ENCODE measurements at regions not wholly inside any gene's neighbourhood (a gene's known extent, or its start where the extent isn't known, plus 50 kb on each side); places are given as distances from the start of the nearest gene placed in this dataset.
"Not testable (repeated sequence)": the region's sequence is repeated elsewhere in the genome, so short reads cannot be mapped to it uniquely, and the experiment has no call there.

GRCh38 chr4:45460157-45460556, 663.7 kb downstream of the GABRG1 start:
- DNase-seq; H3K27ac ChIP-seq (ENCODE audit: low read length); H3K4me3 ChIP-seq (ENCODE audit: low read length); H3K27me3 ChIP-seq (ENCODE audit: control insufficient read depth, insufficient read depth, low read length); H3K9me3 ChIP-seq (replicated peaks; ENCODE audit: control insufficient read depth, low read depth, low read length); H3K4me1 ChIP-seq (ENCODE audit: control insufficient read depth, insufficient read depth, low read length); H3K36me3 ChIP-seq (ENCODE audit: control insufficient read depth, insufficient read depth, low read length): not testable (repeated sequence)
- 81% methylated on average over 3 of the region's 4 CpGs for WGBS (ENCODE audit: insufficient coverage)

GRCh38 chr4:45455217-45455616, 668.6 kb downstream of the GABRG1 start:
- H3K27ac ChIP-seq (ENCODE audit: low read length): no peak overlapping the region
- H3K4me3 ChIP-seq (ENCODE audit: low read length): no peak overlapping the region
- no peaks in the 10 kb centered on the region for H3K4me1 ChIP-seq (ENCODE audit: control insufficient read depth, insufficient read depth, low read length)
- no peaks in the 10 kb centered on the region for H3K9me3 ChIP-seq (replicated peaks; ENCODE audit: control insufficient read depth, low read depth, low read length)
- H3K36me3 ChIP-seq (ENCODE audit: control insufficient read depth, insufficient read depth, low read length): no peaks in the 10 kb centered on the region
- no CpG with 5 or more reads among the region's 2 CpGs for WGBS (ENCODE audit: insufficient coverage)
- no peaks in the 10 kb centered on the region for H3K27me3 ChIP-seq (ENCODE audit: control insufficient read depth, insufficient read depth, low read length)
- DNase-seq: no peak

DNA sequence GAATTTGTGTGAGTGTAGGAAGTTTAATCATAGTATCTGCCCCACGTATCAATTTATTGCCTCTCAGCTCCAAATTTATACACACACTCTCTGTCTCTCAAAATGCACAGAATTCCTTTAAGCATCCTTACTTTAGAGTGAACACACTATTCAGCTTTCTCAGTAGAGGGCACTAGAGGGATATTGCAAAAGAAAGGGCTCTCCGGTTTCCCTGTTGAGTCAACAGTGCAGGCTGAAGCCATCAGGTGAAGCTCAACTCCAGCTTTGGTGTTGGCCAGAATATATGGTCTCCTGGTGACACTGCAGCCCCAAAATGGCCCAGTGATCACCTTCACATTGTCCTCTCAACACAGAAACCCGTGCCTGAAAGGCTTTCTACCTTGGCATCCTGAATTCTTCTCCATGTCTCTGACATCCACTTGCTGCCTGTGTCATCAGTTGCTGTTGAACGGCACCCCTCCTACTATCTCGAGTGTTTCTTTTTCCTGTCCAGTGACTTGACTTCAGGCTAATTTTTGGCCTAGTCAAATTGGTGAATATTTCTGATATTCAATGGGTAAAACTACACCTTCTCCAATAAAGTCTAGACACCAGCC, 670.5 kb downstream of the GABRG1 start:
- no peaks in the 10 kb centered on the region for H3K27me3 ChIP-seq (ENCODE audit: control insufficient read depth, insufficient read depth, low read length)
- no peaks in the 10 kb centered on the region for H3K4me1 ChIP-seq (ENCODE audit: control insufficient read depth, insufficient read depth, low read length)
- H3K36me3 ChIP-seq (ENCODE audit: control insufficient read depth, insufficient read depth, low read length): no peaks in the 10 kb centered on the region
- no peaks in the 10 kb centered on the region for H3K9me3 ChIP-seq (replicated peaks; ENCODE audit: control insufficient read depth, low read depth, low read length)
- no peak overlapping the region for H3K27ac ChIP-seq (ENCODE audit: low read length)
- peak; percentile 44 for DNase-seq
- 29% methylated on average over 1 of the region's 5 CpGs for WGBS (ENCODE audit: insufficient coverage)
- no peak overlapping the region for H3K4me3 ChIP-seq (ENCODE audit: low read length)

GRCh38 chr4:45442466-45442865, 681.4 kb downstream of the GABRG1 start:
- DNase-seq: peak; percentile 4
- Histone ChIP-seq H3K27me3 (ENCODE audit: control insufficient read depth, insufficient read depth, low read length) (no peaks in the 10 kb centered on the region), H3K36me3 (ENCODE audit: control insufficient read depth, insufficient read depth, low read length) (no peaks in the 10 kb centered on the region), H3K4me3 (ENCODE audit: low read length) (no peak overlapping the region), H3K9me3 (replicated peaks; ENCODE audit: control insufficient read depth, low read depth, low read length) (no peaks in the 10 kb centered on the region), H3K27ac (ENCODE audit: low read length) (no peak overlapping the region), H3K4me1 (ENCODE audit: control insufficient read depth, insufficient read depth, low read length) (no peaks in the 10 kb centered on the region)
- no CpG with 5 or more reads among the region's 1 CpG for WGBS (ENCODE audit: insufficient coverage)

- H3K27me3 ChIP-seq (ENCODE audit: control insufficient read depth, insufficient read depth, low read length): no peaks in the 10 kb centered on the region
- no peaks in the 10 kb centered on the region for H3K4me1 ChIP-seq (ENCODE audit: control insufficient read depth, insufficient read depth, low read length)
- WGBS (ENCODE audit: insufficient coverage): no CpG with 5 or more reads among the region's 2 CpGs
- H3K9me3 ChIP-seq (replicated peaks; ENCODE audit: control insufficient read depth, low read depth, low read length): no peaks in the 10 kb centered on the region
- peak; percentile 20 for DNase-seq
- H3K4me3 ChIP-seq (ENCODE audit: low read length): no peak overlapping the region
- no peaks in the 10 kb centered on the region for H3K36me3 ChIP-seq (ENCODE audit: control insufficient read depth, insufficient read depth, low read length)
- H3K27ac ChIP-seq (ENCODE audit: low read length): no peak overlapping the region
Measured at GRCh38 chr4:45438047-45438446, 685.8 kb downstream of the GABRG1 start.

DNA sequence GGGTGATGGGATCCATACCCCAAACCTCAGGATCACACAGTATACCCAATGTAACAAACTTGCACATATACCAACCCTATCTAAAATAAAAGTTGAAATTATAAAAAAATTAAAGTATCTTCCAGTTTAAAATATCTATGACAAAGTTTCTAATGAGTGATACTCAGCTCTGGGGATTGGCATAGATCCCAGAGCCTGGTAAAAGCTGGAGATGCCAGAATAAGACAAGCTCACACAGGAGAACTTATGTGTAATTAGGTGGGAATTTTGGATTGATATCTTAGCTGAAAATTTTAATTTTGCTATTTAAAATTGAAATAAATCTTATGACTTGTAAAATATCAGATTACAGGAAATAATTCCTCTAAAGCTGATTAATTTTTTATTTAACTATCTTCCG, 686.5 kb downstream of the GABRG1 start:
- no peak for DNase-seq
- H3K4me1 ChIP-seq (ENCODE audit: control insufficient read depth, insufficient read depth, low read length): no peaks in the 10 kb centered on the region
- no peak overlapping the region for H3K4me3 ChIP-seq (ENCODE audit: low read length)
- H3K36me3 ChIP-seq (ENCODE audit: control insufficient read depth, insufficient read depth, low read length): no peaks in the 10 kb centered on the region
- no peaks in the 10 kb centered on the region for H3K9me3 ChIP-seq (replicated peaks; ENCODE audit: control insufficient read depth, low read depth, low read length)
- H3K27ac ChIP-seq (ENCODE audit: low read length): no peak overlapping the region
- no CpG with 5 or more reads among the region's 1 CpG for WGBS (ENCODE audit: insufficient coverage)
- H3K27me3 ChIP-seq (ENCODE audit: control insufficient read depth, insufficient read depth, low read length): no peaks in the 10 kb centered on the region

- H3K9me3 ChIP-seq (replicated peaks; ENCODE audit: control insufficient read depth, low read depth, low read length): no peaks in the 10 kb centered on the region
- H3K27ac ChIP-seq (ENCODE audit: low read length): no peak overlapping the region
- no peaks in the 10 kb centered on the region for H3K36me3 ChIP-seq (ENCODE audit: control insufficient read depth, insufficient read depth, low read length)
- no CpG with 5 or more reads among the region's 1 CpG for WGBS (ENCODE audit: insufficient coverage)
- H3K27me3 ChIP-seq (ENCODE audit: control insufficient read depth, insufficient read depth, low read length): no peaks in the 10 kb centered on the region
- H3K4me3 ChIP-seq (ENCODE audit: low read length): no peak overlapping the region
- H3K4me1 ChIP-seq (ENCODE audit: control insufficient read depth, insufficient read depth, low read length): peaks cover 5% of the 10 kb centered on the region
- peak; percentile 3 for DNase-seq
Measured at GRCh38 chr4:45425135-45425534, 698.7 kb downstream of the GABRG1 start.

DNA sequence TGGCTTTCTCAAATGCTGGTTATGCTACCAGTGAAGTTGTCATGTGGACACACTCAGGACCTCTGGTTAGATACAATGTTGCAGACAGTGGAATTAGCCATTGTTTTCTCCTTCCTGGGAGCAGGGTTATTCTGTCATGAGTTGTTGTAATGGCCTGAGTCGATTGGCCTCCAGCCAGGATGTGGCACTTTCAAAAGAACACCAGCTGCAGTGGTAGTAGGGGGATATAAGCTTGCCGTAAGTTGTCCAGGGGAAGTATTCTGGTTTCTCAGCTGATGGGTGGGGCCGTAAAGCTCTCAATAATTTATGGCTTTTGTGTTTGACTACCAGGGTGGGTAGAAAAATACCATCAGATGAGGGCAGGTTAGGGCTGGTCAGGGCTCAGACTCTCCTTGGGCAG, 697.5 kb upstream of the GNPDA2 start:
- Histone ChIP-seq H3K27ac (ENCODE audit: low read length) (no peak overlapping the region), H3K27me3 (ENCODE audit: control insufficient read depth, insufficient read depth, low read length) (no peaks in the 10 kb centered on the region), H3K4me1 (ENCODE audit: control insufficient read depth, insufficient read depth, low read length) (peaks cover 5% of the 10 kb centered on the region), H3K36me3 (ENCODE audit: control insufficient read depth, insufficient read depth, low read length) (no peaks in the 10 kb centered on the region), H3K9me3 (replicated peaks; ENCODE audit: control insufficient read depth, low read depth, low read length) (no peaks in the 10 kb centered on the region), H3K4me3 (ENCODE audit: low read length) (no peak overlapping the region)
- DNase-seq: peak; percentile 12
- WGBS (ENCODE audit: insufficient coverage): 81% methylated on average over 2 of the region's 3 CpGs

- not testable (repeated sequence) for H3K4me1 ChIP-seq (ENCODE audit: control insufficient read depth, insufficient read depth, low read length); H3K27ac ChIP-seq (ENCODE audit: low read length); H3K36me3 ChIP-seq (ENCODE audit: control insufficient read depth, insufficient read depth, low read length); H3K9me3 ChIP-seq (replicated peaks; ENCODE audit: control insufficient read depth, low read depth, low read length); DNase-seq; H3K27me3 ChIP-seq (ENCODE audit: control insufficient read depth, insufficient read depth, low read length); H3K4me3 ChIP-seq (ENCODE audit: low read length)
- WGBS (ENCODE audit: insufficient coverage): 96% methylated on average over 15 of the region's 21 CpGs
Measured at GRCh38 chr4:45420091-45420674, 693.8 kb upstream of the GNPDA2 start.

- DNase-seq: peak; percentile 59
- WGBS (ENCODE audit: insufficient coverage): 13% methylated on average over 2 of the region's 5 CpGs
Measured at GRCh38 chr4:45410701-45411210, 684.4 kb upstream of the GNPDA2 start.

More at GRCh38 chr4:45410701-45411210, 684.4 kb upstream of the GNPDA2 start:
- H3K4me3 ChIP-seq (ENCODE audit: low read length): no peak overlapping the region
- H3K9me3 ChIP-seq (replicated peaks; ENCODE audit: control insufficient read depth, low read depth, low read length): no peaks in the 10 kb centered on the region
- no peak overlapping the region for H3K27ac ChIP-seq (ENCODE audit: low read length)
- H3K27me3 ChIP-seq (ENCODE audit: control insufficient read depth, insufficient read depth, low read length): no peaks in the 10 kb centered on the region
- no peaks in the 10 kb centered on the region for H3K36me3 ChIP-seq (ENCODE audit: control insufficient read depth, insufficient read depth, low read length)
- no peaks in the 10 kb centered on the region for H3K4me1 ChIP-seq (ENCODE audit: control insufficient read depth, insufficient read depth, low read length)

Measured in muscle of leg (tissue), 3 donors.